Upper lobe of right lung (tissue), 1 donor: ENCODE measurements at regions not wholly inside any gene's neighbourhood (a gene's known extent, or its start where the extent isn't known, plus 50 kb on each side); places are given as distances from the start of the nearest gene placed in this dataset.

ENCODE experiments used
- ATAC-seq: fragments of 200-7000 bp; cut with Tn5 transposase; one replicate; pipeline ENCODE4 v1.9.1; 2020; ENCODE audit warnings: mild to moderate bottlenecking, moderate library complexity
- DNase-seq: peaks from one replicate; pipeline ENCODE4 v3.0.0-alpha.2; 2020
- H3K27ac ChIP-seq: fragments of 200-600 bp; one replicate; pipeline ENCODE4 v1.8.0; 2022
- H3K27me3 ChIP-seq: fragments of 200-600 bp; one replicate; pipeline ENCODE4 v1.8.0; 2022; ENCODE audit warnings: mild to moderate bottlenecking
- H3K36me3 ChIP-seq: fragments of 200-600 bp; one replicate; pipeline ENCODE4 v1.8.0; 2022
- H3K4me1 ChIP-seq: fragments of 200-600 bp; one replicate; pipeline ENCODE4 v1.8.0; 2022
- H3K4me3 ChIP-seq: fragments of 200-600 bp; one replicate; pipeline ENCODE4 v1.8.0; 2022; ENCODE audit warnings: mild to moderate bottlenecking
- H3K9me3 ChIP-seq: fragments of 200-600 bp; one replicate; pipeline ENCODE4 v1.8.0; 2022
- CTCF ChIP-seq: fragments of 200-600 bp; IDR thresholded peaks from one replicate; pipeline ENCODE4 v1.8.0; 2022; ENCODE audit warnings: antibody characterized with exemption
- intact Hi-C: fragments of 100-400 bp; cut with DNase I; formaldehyde crosslinking; loops from one replicate; pipeline ENCODE4 v1.11.0; 2022
- donor health status: DM: no; HTN: yes; CAD: no; lungs with severe emphysema.

- Histone ChIP-seq H3K4me1 (no peaks in the 10 kb centered on the region), H3K9me3 (no peaks in the 10 kb centered on the region), H3K4me3 (no peak overlapping the region), H3K27ac (no peak overlapping the region), H3K36me3 (no peaks in the 10 kb centered on the region), H3K27me3 (no peaks in the 10 kb centered on the region)
- intact Hi-C loops, result no loop called here
- DNase-seq (no peak), ATAC-seq (no peak)
- TF ChIP-seq CTCF, result no peak
These were observed 268.8 kb upstream of the MAGI2 start for GRCh38 chr7:79722217-79722616.

- no peak for TF ChIP-seq CTCF
- Histone ChIP-seq H3K4me1 (no peaks in the 10 kb centered on the region), H3K4me3 (no peak overlapping the region), H3K27ac (no peak overlapping the region), H3K9me3 (no peaks in the 10 kb centered on the region), H3K27me3 (no peaks in the 10 kb centered on the region), H3K36me3 (no peaks in the 10 kb centered on the region)
- DNase-seq (no peak), ATAC-seq (no peak)
- intact Hi-C loops, result no loop called here
These were observed 265.7 kb upstream of the MAGI2 start for GRCh38 chr7:79719216-79719615.

- intact Hi-C loops, result no loop called here
- ATAC-seq, result no peak
- Histone ChIP-seq H3K4me1 (no peaks in the 10 kb centered on the region), H3K9me3 (no peaks in the 10 kb centered on the region), H3K27ac (no peak overlapping the region), H3K4me3 (no peak overlapping the region), H3K36me3 (no peaks in the 10 kb centered on the region), H3K27me3 (no peaks in the 10 kb centered on the region)
- no peak for DNase-seq
- no peak for TF ChIP-seq CTCF
These were observed 262.9 kb upstream of the MAGI2 start for GRCh38 chr7:79716329-79716728.

GRCh38 chr7:79714081-79714480 lies 260.6 kb upstream of the MAGI2 start:
- H3K4me3 ChIP-seq, result no peak overlapping the region
- H3K27ac ChIP-seq, result no peak overlapping the region
- DNase-seq, result no peak
- no peaks in the 10 kb centered on the region for H3K36me3 ChIP-seq
- intact Hi-C loops, result no loop called here
- no peak for ATAC-seq
- no peaks in the 10 kb centered on the region for H3K27me3 ChIP-seq
- no peak for TF ChIP-seq CTCF
- no peaks in the 10 kb centered on the region for H3K9me3 ChIP-seq
- H3K4me1 ChIP-seq, result no peaks in the 10 kb centered on the region

- intact Hi-C loops, result no loop called here
- H3K4me1 ChIP-seq, result no peaks in the 10 kb centered on the region
These were observed 259.8 kb upstream of the MAGI2 start for GRCh38 chr7:79713276-79713675.

More at GRCh38 chr7:79713276-79713675, 259.8 kb upstream of the MAGI2 start:
- no peak overlapping the region for H3K27ac ChIP-seq
- ATAC-seq (no peak), DNase-seq (no peak)
- TF ChIP-seq CTCF, result no peak
- H3K4me3 ChIP-seq, result no peak overlapping the region
- no peaks in the 10 kb centered on the region for H3K36me3 ChIP-seq
- no peaks in the 10 kb centered on the region for H3K9me3 ChIP-seq
- H3K27me3 ChIP-seq, result no peaks in the 10 kb centered on the region
